Astrocyte of the hippocampus (primary cell): ENCODE measurements at regions not wholly inside any gene's neighbourhood (a gene's known extent, or its start where the extent isn't known, plus 50 kb on each side); places are given as distances from the start of the nearest gene placed in this dataset.

Source experiments
- DNase-seq: peaks from one replicate; pipeline ENCODE4 v3.0.0; 2011; ENCODE audit warnings: low read depth, low spot score

GRCh38 chr3:179503152-179503551, 51.9 kb upstream of the GNB4 start:
- DNase-seq = no peak

GRCh38 chr3:179503640-179504039, 52.4 kb upstream of the GNB4 start:
- DNase-seq = peak; percentile 49

- no peak for DNase-seq
Measured at GRCh38 chr3:179504371-179504770, 53.1 kb upstream of the GNB4 start.

- no peak for DNase-seq
Measured at GRCh38 chr3:179505534-179505933, 54.3 kb upstream of the GNB4 start.

GRCh38 chr3:179506792-179507191, 55.5 kb upstream of the GNB4 start:
- DNase-seq = no peak

GRCh38 chr3:179509701-179510100, 53.0 kb upstream of the ACTL6A start:
- DNase-seq = no peak

GRCh38 chr3:179510496-179510895, 52.2 kb upstream of the ACTL6A start:
- no peak for DNase-seq

- DNase-seq = no peak
Measured at GRCh38 chr3:179512378-179512777, 50.3 kb upstream of the ACTL6A start.
